ENCODE measurements at regions not wholly inside any gene's neighbourhood (a gene's known extent, or its start where the extent isn't known, plus 50 kb on each side); places are given as distances from the start of the nearest gene placed in this dataset.

DNA sequence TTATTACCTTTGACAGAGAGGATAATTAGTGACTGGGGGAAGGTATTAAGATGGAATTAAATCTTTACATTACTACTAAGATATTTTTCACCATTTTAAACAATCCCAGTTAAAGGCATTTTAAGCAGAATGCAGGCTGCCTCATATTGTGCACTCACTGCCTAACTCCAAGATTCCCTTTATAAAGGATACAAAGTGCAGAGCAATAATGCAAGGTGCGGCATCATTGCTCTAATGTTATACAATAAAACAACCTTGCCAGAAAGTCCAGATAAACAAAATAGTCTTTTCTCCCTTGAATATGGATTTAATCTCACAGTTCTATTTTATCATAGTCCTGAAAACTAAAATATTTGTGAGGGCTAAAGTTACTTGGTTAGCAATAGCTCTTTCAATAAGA lies 1031.6 kb upstream of the SEMA6D start:
- Histone ChIP-seq H3K27ac (ENCODE audit: low read length) (no peak overlapping the region), H3K36me3 (ENCODE audit: control insufficient read depth, insufficient read depth, low read length) (no peaks in the 10 kb centered on the region), H3K9me3 (ENCODE audit: control insufficient read depth, insufficient read depth, low read depth, low read length) (peaks cover 17% of the 10 kb centered on the region; the same call in 1 of the 2 replicates), H3K4me3 (ENCODE audit: low read depth in 2 of 2, low read length in 2 of 2) (no peak overlapping the region), H3K27me3 (ENCODE audit: control insufficient read depth, insufficient read depth, low read length) (no peaks in the 10 kb centered on the region), H3K4me1 (ENCODE audit: control insufficient read depth, insufficient read depth, low read length) (no peaks in the 10 kb centered on the region)
- no peak for DNase-seq (ENCODE audit: low read depth, low spot score)
- in situ Hi-C loops (cut with HindIII; ENCODE audit: low pct_unique_long_range_greater_than_20kb, low sequenced_read_pairs), result no loop called here
- ATAC-seq, result no peak
- POLR2A ChIA-PET, result no interaction called here
- CTCF ChIA-PET, result no interaction called here
- BruUV-seq (replicated peaks), result no TSS peak
- intact Hi-C loops (cut with micrococcal nuclease; ENCODE audit: unreplicated experiment), result no loop called here
- no peak for TF ChIP-seq SIN3A (IDR thresholded peaks at IDR 0.05; ENCODE audit: borderline replicate concordance, insufficient read depth, low read depth, low read length)
- no peak for TF ChIP-seq POLR2AphosphoS5 (IDR thresholded peaks at IDR 0.05; ENCODE audit: low read depth, low read length)
- TF ChIP-seq TCF7L2 (IDR thresholded peaks at IDR 0.05; ENCODE audit: low read depth, low read length), result no peak
- TF ChIP-seq, protein P1, sequence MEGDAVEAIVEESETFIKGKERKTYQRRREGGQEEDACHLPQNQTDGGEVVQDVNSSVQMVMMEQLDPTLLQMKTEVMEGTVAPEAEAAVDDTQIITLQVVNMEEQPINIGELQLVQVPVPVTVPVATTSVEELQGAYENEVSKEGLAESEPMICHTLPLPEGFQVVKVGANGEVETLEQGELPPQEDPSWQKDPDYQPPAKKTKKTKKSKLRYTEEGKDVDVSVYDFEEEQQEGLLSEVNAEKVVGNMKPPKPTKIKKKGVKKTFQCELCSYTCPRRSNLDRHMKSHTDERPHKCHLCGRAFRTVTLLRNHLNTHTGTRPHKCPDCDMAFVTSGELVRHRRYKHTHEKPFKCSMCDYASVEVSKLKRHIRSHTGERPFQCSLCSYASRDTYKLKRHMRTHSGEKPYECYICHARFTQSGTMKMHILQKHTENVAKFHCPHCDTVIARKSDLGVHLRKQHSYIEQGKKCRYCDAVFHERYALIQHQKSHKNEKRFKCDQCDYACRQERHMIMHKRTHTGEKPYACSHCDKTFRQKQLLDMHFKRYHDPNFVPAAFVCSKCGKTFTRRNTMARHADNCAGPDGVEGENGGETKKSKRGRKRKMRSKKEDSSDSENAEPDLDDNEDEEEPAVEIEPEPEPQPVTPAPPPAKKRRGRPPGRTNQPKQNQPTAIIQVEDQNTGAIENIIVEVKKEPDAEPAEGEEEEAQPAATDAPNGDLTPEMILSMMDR (IDR thresholded peaks at IDR 0.05), result no peak
- TF ChIP-seq, protein P2, sequence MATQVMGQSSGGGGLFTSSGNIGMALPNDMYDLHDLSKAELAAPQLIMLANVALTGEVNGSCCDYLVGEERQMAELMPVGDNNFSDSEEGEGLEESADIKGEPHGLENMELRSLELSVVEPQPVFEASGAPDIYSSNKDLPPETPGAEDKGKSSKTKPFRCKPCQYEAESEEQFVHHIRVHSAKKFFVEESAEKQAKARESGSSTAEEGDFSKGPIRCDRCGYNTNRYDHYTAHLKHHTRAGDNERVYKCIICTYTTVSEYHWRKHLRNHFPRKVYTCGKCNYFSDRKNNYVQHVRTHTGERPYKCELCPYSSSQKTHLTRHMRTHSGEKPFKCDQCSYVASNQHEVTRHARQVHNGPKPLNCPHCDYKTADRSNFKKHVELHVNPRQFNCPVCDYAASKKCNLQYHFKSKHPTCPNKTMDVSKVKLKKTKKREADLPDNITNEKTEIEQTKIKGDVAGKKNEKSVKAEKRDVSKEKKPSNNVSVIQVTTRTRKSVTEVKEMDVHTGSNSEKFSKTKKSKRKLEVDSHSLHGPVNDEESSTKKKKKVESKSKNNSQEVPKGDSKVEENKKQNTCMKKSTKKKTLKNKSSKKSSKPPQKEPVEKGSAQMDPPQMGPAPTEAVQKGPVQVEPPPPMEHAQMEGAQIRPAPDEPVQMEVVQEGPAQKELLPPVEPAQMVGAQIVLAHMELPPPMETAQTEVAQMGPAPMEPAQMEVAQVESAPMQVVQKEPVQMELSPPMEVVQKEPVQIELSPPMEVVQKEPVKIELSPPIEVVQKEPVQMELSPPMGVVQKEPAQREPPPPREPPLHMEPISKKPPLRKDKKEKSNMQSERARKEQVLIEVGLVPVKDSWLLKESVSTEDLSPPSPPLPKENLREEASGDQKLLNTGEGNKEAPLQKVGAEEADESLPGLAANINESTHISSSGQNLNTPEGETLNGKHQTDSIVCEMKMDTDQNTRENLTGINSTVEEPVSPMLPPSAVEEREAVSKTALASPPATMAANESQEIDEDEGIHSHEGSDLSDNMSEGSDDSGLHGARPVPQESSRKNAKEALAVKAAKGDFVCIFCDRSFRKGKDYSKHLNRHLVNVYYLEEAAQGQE (IDR thresholded peaks at IDR 0.05; ENCODE audit: insufficient read depth in 1 of 2, low read depth in 2 of 2, low read length in 1 of 2), result no peak

DNA sequence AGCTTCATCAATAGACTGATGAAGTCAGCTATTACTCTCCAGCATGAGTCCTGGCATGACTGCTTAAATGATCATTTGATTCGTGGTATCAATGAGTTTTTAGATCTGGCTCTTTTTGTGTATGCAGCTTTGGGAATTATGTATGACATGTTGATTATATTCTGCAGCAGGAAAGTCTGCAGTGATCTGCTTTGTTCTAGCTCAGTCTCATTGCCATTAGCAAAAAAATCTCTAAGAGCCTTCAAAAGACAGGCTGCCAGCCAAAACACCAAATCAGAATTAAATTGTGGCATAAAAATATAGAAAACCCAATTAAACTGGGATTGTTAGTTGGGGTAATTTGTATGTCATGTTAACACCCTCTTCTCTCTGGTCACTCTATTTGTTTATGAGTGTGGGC lies 1021.0 kb upstream of the SEMA6D start:
- ChIA-PET POLR2A (no interaction called here), CTCF (interaction anchor here (0.7 kb wide), 1 partner anchor 264 kb away, joined by 3 read pairs; no protein-coding TSS in a partner anchor)
- H3K27me3 ChIP-seq (ENCODE audit: control insufficient read depth, insufficient read depth, low read length), result no peaks in the 10 kb centered on the region
- intact Hi-C loops (cut with micrococcal nuclease; ENCODE audit: unreplicated experiment), result no loop called here
- no peak for DNase-seq (ENCODE audit: low read depth, low spot score)
- H3K36me3 ChIP-seq (ENCODE audit: control insufficient read depth, insufficient read depth, low read length), result no peaks in the 10 kb centered on the region
- TF ChIP-seq, protein P1 (IDR thresholded peaks at IDR 0.05), result no peak
- no peak for TF ChIP-seq POLR2AphosphoS5 (IDR thresholded peaks at IDR 0.05; ENCODE audit: low read depth, low read length)
- no peak for TF ChIP-seq TCF7L2 (IDR thresholded peaks at IDR 0.05; ENCODE audit: low read depth, low read length)
- TF ChIP-seq, protein P2 (IDR thresholded peaks at IDR 0.05; ENCODE audit: insufficient read depth in 1 of 2, low read depth in 2 of 2, low read length in 1 of 2), result no peak
- TF ChIP-seq SIN3A (IDR thresholded peaks at IDR 0.05; ENCODE audit: borderline replicate concordance, insufficient read depth, low read depth, low read length), result no peak
- no peak overlapping the region for H3K4me3 ChIP-seq (ENCODE audit: low read depth in 2 of 2, low read length in 2 of 2)
- H3K9me3 ChIP-seq (ENCODE audit: control insufficient read depth, insufficient read depth, low read depth, low read length), result peaks cover 4% of the 10 kb centered on the region; the same call in 1 of the 2 replicates
- H3K4me1 ChIP-seq (ENCODE audit: control insufficient read depth, insufficient read depth, low read length), result no peaks in the 10 kb centered on the region
- no peak for ATAC-seq
- no TSS peak for BruUV-seq (replicated peaks)
- in situ Hi-C loops (cut with HindIII; ENCODE audit: low pct_unique_long_range_greater_than_20kb, low sequenced_read_pairs), result no loop called here
- no peak overlapping the region for H3K27ac ChIP-seq (ENCODE audit: low read length)
